Skin of body (tissue), 1 donor: ENCODE measurements at regions not wholly inside any gene's neighbourhood (a gene's known extent, or its start where the extent isn't known, plus 50 kb on each side); places are given as distances from the start of the nearest gene placed in this dataset.

Source experiments
- DNase-seq: peaks from one replicate; lab custom pipeline; 2025; lab: John Stamatoyannopoulos, UW

- DNase-seq: no peak
These were observed 74.0 kb upstream of the SEPTIN5 start for GRCh38 chr22:19640306-19640705.

- DNase-seq: no peak
These were observed 72.9 kb upstream of the SEPTIN5 start for GRCh38 chr22:19641254-19641982.

GRCh38 chr22:19641983-19642451, 72.3 kb upstream of the SEPTIN5 start:
- DNase-seq: no peak

- DNase-seq: no peak
These were observed 70.6 kb upstream of the SEPTIN5 start for GRCh38 chr22:19643448-19644313.

- no peak for DNase-seq
These were observed 69.7 kb upstream of the SEPTIN5 start for GRCh38 chr22:19644314-19645223.

GRCh38 chr22:19645391-19645790, 68.9 kb upstream of the SEPTIN5 start:
- no peak for DNase-seq

GRCh38 chr22:19645905-19646304, 68.4 kb upstream of the SEPTIN5 start:
- DNase-seq: no peak

- DNase-seq: no peak
These were observed 67.9 kb upstream of the SEPTIN5 start for GRCh38 chr22:19646383-19646782.

GRCh38 chr22:19648419-19648929, 65.8 kb upstream of the SEPTIN5 start:
- DNase-seq: no peak

GRCh38 chr22:19652316-19652715, 62.0 kb upstream of the SEPTIN5 start:
- no peak for DNase-seq

- no peak for DNase-seq
These were observed 59.8 kb upstream of the SEPTIN5 start for GRCh38 chr22:19654338-19654987.

GRCh38 chr22:19655399-19655798, 58.9 kb upstream of the SEPTIN5 start:
- DNase-seq: no peak

- no peak for DNase-seq
These were observed 57.6 kb upstream of the SEPTIN5 start for GRCh38 chr22:19656541-19657251.

- no peak for DNase-seq
These were observed 56.8 kb upstream of the SEPTIN5 start for GRCh38 chr22:19657252-19658056.

GRCh38 chr22:19658057-19658966, 56.0 kb upstream of the SEPTIN5 start:
- DNase-seq: no peak

GRCh38 chr22:19658967-19659804, 55.1 kb upstream of the SEPTIN5 start:
- no peak for DNase-seq

GRCh38 chr22:19659805-19660345, 54.4 kb upstream of the SEPTIN5 start:
- DNase-seq: no peak
